HG02885 (cell line): ENCODE measurements at regions not wholly inside any gene's neighbourhood (a gene's known extent, or its start where the extent isn't known, plus 50 kb on each side); places are given as distances from the start of the nearest gene placed in this dataset.

Experiments used
- ATAC-seq: cut with Tn5 transposase; IDR thresholded peaks from one replicate; pipeline ENCODE4 v1.9.1; 2021; ENCODE audit warnings: mild to moderate bottlenecking; ENCODE audit not compliant: unreplicated experiment, poor library complexity

DNA sequence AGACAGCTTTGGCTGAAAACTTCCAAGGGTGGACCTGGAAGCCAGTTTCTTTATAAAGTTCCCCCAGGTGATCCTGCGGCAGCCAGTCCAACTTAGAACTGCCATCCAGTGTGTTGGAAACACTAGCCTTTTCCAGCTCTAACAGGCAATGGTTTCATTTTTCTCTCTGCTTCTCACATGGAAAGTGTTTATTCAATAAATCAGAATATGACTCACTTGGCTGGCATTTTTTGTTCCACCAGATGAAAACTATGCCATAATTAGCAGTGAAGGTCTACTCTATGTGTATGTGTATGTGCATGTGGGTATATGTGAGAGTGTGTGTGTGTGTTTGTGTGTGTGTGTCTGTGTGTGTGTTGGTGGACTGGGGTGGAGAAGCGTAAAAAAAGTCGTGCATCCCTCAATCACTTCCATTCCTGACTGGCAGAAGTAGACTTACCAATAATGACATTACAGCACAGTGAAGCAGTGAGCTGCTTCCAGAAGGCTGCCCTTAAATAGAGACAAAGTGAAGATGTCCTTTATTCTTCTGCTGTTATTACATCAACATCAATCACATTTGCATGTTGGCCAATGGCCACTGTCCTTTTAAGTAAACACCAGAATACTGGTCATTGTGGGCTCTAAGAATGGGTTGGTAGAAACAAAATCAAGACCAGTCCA is 90.9 kb upstream of the SETBP1 start:
- no peak for ATAC-seq

GRCh38 chr18:44590956-44591670 is 89.6 kb upstream of the SETBP1 start:
- ATAC-seq = no peak

GRCh38 chr18:44592639-44593038 is 88.0 kb upstream of the SETBP1 start:
- ATAC-seq = no peak

DNA sequence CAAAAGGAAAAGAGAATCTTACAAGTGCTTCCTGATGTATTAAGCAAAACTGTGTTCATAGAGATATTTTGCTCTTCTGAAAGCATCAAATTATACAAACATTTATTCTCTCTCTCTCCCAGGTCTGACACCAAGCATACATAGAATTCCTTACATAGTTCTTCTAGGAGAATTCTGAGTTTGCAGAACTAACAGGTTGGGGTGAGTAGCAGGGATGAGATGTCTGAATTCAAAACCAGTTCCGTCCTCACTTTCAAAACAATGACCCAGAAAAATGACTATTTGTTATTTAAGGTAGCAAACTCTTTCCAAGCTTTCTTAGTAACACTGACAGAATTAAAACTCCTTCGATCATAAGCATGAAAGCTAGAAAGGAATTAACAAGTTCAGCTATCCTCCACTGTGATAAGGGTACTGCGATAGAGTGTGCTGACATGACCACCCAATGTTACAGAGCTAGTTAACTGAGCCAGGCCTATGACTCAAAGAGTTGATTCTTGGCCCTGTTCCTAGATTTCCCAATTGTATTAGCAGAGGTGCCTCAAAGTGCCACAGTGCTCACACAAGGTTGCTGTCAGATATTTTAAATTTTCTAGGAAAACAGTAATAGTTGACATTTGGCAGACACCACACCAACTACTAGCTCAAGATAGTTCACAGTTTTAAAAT is 85.8 kb upstream of the SETBP1 start:
- ATAC-seq = no peak

DNA sequence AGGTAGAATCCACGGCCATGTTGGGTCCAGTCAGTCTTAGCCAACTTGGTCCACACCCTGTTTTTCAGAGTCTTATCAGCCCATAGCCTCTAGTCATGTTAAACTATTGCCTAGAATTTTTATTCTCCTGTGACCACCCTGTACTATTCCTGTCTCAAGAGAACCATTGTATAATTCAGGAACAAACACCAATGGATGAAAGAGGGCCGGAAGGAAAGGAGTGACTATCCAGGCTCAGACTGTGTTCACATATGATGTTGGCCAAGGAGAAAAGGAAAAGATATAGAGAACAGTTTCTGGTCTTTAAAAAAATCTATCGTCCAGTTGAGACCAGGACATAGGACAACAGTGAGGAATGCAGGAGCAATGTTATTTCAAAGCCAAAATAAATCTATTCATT is 82.9 kb upstream of the SETBP1 start:
- ATAC-seq = no peak

- ATAC-seq = no peak
Observed at GRCh38 chr18:44598514-44598913, 82.2 kb upstream of the SETBP1 start.

GRCh38 chr18:44599412-44599811 is 81.3 kb upstream of the SETBP1 start:
- ATAC-seq = no peak

- ATAC-seq = no peak
Observed at GRCh38 chr18:44601447-44601846, 79.2 kb upstream of the SETBP1 start.

- no peak for ATAC-seq
Observed at GRCh38 chr18:44602380-44602779, 78.3 kb upstream of the SETBP1 start.

DNA sequence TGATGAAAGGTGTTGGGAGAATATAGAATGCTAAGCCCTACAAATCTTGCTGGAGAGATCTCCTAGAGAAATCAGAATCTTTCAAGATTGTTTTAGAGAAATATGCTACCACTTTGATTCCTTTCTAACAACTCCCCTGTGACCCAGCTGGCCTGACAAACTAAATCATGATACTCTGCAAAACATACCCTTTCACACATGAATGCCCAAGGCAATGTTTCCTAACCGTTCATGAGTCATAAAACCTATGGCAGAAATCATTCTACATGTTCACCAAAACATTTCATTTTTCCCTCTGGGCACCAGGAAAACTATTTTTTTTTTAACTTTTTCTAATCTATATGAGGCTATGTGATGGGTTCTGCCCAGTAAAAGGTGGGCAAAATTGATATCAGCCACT is 77.8 kb upstream of the SETBP1 start:
- no peak for ATAC-seq

GRCh38 chr18:44609181-44609941 is 71.3 kb upstream of the SETBP1 start:
- ATAC-seq = no peak

- ATAC-seq = no peak
Observed at GRCh38 chr18:44620812-44621211, 59.9 kb upstream of the SETBP1 start.

DNA sequence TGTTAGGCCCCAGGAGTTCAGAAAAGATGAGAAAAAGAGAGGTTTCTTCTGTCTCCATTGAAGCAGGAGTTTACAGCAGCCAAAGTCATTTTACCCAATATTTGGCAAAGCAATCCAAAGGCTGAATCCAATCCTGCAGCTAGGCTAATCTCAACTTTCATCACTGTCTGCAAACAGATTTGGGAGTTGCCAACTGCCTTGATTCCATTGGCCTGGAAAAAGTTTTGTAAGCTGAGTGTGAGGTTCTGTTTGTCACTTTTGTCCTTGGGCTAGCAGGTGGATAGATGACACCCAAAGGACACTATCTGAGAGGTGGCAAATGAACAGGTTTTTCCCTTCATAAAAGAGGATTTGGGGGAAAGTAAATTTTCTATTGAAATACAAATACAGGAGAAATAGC is 56.6 kb upstream of the SETBP1 start:
- ATAC-seq = no peak

- ATAC-seq = no peak
Observed at GRCh38 chr18:44625386-44625785, 55.3 kb upstream of the SETBP1 start.

- no peak for ATAC-seq
Observed at GRCh38 chr18:44626236-44626635, 54.5 kb upstream of the SETBP1 start.

GRCh38 chr18:44626807-44627206 is 53.9 kb upstream of the SETBP1 start:
- ATAC-seq = no peak

DNA sequence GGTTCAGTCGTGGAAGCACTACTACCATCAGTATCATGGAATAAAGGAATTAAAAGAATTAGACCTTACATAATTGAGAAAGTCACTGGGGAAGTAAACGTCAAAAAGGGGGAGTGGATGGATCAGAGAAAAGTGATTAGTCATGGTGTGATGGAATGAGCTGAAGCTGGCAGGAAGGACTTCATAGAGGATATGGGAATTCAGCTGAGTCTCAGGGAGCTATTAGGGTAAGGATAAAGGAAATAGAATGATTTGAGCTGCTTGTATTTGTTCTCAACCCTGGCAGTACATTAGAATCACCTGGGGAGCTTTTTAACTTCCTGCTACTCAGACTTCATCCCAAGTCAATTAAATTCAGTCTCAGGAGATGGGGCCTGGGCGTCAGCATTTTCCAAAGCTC is 53.4 kb upstream of the SETBP1 start:
- ATAC-seq = no peak

- ATAC-seq = no peak
Observed at GRCh38 chr18:44629406-44629805, 51.3 kb upstream of the SETBP1 start.

DNA sequence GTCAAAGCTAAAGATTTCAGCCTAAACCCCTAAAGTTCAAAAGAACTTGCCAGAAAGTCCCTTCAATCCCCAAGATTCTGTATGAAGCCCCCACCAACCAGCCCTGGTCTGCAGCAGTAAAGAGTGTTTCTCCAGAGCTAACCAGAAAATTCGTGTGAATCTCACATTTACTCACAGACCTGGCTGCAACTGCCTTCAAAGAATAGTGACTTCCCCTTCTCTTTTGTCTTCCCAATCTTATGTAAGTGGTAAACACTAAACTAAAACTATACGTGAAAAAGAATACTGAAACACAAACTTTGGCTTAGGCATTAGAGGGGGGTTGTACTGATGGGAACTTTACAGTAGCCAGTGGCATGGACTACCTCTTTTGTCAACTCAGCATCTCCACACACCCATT is 50.6 kb upstream of the SETBP1 start:
- no peak for ATAC-seq
